ENCODE measurements at regions not wholly inside any gene's neighbourhood (a gene's known extent, or its start where the extent isn't known, plus 50 kb on each side); places are given as distances from the start of the nearest gene placed in this dataset.
A peak's percentile ranks its signal among the peaks of the same experiment; 100 is the strongest.

DNA sequence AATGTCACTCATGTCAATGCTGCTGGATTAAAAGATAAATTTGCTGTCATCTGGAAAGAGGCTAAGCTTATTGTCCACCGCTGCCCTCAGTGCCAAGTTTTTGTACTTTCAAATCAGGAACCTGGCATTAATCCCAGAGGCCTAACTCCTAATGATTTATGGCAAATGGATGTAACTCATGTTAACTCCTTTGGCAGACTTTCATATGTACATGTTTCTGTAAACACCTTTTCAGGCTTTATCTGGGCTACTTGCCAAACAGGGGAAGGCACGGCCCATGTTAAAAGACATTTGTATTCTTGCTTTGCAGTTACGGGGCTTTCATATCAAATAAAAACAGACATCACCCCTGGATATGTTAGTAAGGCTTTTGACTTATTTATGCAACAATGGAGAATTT is 608.0 kb upstream of the ACO1 start:
- FAIRE-seq (no peak), DNase-seq (ENCODE audit: low spot score) (no peak)

DNA sequence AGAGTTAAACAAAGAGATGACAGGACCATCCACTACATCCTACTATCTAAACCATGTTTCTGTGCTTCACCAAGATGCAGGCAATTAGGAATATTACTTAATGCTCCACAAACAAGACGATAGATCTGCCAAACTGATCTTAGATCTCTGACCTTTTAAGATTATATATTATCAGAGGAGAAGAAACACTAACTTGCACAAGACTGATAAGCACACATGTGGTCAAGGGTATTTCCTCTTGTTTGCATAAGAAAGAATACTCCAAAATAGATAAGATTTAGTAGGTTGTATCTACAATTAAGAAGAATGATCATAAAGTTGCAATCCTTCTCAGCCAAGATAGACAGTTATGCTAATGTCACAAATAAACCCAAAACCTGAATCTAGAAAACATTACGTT is 601.0 kb upstream of the ACO1 start:
- FAIRE-seq, result no peak
- no peak for DNase-seq (ENCODE audit: low spot score)

DNA sequence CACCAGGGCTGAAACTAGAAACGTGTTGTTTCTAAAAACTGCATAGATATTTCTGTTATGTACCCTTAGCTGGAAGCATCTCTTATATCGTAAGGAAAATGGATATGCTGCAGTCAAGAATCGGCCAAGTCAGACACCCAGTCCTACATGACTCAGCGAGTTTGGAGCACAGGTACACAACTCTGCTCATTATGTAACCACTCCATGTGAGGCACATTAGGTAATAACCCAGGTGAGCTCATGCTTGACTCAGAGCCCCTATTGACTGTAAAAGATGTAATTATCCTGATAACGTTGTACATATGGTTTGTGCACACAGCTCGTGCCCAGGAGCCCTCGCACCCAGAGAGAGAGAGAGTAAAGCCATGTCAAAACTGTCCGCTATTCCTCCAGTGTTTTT is 593.7 kb upstream of the ACO1 start:
- FAIRE-seq (no peak), DNase-seq (ENCODE audit: low spot score) (no peak)

DNA sequence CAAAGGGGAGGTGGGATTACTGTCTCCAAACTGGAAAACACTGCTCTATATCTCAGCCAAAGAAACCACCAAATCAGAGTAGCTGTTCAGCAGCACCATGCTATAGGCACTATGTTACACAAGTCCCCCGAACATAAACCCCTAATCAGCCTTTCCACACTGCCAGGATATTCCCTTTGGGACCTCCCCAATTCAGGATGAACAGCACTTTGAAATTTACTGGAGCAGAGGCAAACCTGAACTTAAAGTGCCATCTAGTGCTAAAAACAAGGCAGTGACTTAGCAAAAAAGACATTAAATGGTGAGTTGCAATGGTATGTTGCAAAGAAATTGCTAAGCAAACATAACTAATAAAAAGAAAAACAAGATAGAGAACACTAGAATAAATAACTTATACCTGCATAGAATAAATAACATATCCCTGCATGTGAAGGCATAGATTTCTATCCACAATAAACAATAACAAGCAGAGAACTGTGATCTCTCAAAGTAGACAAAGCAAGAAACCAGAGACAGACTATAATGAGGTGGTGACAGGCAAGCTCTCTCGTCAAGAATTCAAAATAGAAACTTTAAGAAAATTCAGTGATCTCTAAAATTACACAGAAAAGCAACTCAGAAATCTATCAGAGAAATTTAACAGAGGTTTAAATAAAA is 584.4 kb upstream of the ACO1 start:
- FAIRE-seq, result no peak

DNA sequence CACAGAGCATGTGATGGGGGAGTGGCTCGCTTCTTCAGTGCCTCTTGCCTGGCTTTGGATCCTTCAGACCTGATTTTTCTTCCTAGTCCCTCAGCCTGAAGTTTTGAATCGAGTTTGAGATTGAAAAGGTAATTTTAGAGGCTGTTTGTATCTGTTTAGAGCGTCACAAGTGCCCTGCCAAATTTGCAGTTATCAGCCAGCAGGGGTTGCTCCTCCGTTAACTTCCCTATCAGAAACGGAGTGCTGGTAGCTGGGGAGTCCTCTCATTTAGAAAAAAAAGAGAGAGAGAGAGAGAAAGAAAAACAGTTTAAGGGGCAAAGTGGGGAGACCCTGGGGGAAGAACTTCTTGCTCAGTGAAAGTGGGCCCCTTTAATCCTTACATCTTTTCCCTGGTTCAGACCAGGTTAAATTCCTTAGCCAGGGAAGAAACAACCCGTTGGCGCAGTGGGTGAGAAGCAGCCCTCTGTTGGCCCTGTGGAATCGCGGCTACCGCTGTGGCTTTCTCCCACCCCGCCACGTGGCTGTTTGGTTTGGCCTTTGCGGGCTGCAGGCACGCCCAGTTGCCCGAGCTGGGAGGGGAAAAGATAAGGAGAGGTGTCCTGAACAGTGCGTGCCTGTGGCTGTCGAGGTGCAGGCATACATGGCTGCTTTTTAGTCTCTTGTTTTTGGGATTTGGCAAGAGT is 576.7 kb upstream of the ACO1 start:
- FAIRE-seq, result no peak
- peak; percentile 33 for DNase-seq (ENCODE audit: low spot score)

More for the DNA sequence above, 584.4 kb upstream of the ACO1 start:
- DNase-seq (ENCODE audit: low spot score), result peak; percentile 38

DNA sequence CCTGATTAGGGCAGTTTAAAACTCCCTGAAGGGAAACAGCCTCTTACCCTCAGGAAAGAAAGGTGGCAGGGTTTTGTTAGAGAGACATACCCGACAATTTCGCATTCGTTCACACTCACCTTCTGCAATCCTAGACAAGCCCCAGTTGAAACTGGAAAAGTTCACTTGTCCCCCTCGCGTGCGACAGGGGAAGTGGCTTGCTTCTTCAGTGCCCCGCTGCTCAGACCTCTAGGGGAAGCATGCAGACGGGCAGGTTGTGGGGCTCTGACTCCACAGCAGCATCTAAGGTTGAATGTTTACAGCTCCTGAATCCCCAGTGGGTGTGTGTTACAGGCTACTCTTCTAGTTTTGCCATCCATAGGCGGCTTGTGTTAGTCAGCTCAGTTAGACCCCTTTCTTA is 575.7 kb upstream of the ACO1 start:
- FAIRE-seq, result no peak

DNA sequence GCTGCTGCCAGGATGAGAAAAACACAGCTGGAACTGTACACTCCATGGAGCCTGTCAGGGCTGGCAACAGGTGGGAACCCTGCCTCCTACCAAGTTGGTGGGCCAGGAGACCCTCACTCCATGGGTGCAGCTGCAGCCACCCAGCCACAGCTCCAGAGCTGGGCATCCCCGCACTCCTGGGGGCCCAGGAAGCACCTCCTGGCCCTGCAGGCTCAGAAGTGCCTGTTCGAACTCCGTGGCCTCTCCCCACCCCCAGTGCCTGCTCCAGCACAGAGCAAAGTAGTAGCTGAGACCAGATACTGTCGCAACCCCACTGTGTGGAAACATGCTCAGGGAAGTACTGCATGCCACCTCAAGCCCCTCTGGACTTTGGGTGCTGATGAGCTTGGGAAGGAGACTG is 564.0 kb upstream of the ACO1 start:
- DNase-seq (ENCODE audit: low spot score), result no peak
- no peak for FAIRE-seq

More for the DNA sequence above, 575.7 kb upstream of the ACO1 start:
- no peak for DNase-seq (ENCODE audit: low spot score)

DNA sequence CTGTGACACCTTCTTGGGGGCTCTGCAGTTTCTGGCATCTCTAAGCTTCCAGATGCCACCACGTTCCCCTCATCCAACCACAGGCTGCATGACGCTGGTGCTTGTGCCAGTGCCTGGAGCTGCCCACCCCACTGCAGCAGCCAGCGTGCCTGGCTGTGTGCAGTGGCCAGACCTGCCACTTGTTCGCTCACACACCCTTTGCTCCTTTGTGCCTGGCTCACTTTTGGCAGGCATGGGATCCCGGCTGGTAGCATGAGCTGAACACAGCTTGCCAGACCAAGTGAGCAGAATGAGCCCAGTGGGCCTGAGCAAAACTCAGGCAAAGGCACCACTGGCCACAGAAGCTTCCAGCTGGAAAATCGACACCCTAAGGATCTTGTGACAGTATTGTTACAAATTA is 562.9 kb upstream of the ACO1 start:
- no peak for DNase-seq (ENCODE audit: low spot score)
- no peak for FAIRE-seq

DNA sequence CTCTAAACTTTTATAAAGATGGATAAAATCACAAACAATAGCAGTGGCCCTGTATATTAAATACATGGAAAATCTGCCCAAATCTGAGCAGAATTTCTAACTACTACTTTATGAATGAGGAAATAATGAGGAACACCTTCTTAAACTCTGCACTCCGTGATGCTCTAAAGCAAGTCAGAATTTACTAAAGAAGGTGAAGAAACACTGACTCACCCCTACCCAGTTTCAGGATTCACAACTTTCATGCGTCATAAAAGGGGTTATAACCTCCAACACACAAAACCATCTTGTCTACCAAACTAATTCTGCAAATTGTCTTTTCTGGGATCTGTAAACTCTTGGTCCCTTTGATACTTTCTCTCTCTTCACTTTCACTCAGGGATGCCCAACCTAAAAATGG is 561.1 kb upstream of the ACO1 start:
- FAIRE-seq (no peak), DNase-seq (ENCODE audit: low spot score) (no peak)

DNA sequence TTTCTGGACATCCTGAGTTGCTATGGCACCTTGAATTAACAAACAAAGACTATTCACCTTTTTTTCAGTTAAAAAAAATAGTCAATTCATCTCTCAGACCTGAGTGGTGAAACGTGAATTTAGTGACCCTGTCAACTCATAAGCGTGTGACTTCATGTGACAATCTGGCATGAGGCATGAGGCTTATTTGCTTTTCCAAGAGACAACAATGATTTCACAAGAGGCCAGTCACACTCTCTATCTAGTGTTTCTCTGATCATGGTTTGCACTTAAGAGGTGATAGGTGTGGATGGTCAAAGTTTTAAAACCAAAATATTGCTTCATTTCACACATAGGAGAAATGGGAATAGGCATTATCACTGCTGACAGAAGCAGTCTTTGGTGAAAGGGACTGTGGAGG is 559.6 kb upstream of the ACO1 start:
- no peak for FAIRE-seq
- DNase-seq (ENCODE audit: low spot score), result no peak

DNA sequence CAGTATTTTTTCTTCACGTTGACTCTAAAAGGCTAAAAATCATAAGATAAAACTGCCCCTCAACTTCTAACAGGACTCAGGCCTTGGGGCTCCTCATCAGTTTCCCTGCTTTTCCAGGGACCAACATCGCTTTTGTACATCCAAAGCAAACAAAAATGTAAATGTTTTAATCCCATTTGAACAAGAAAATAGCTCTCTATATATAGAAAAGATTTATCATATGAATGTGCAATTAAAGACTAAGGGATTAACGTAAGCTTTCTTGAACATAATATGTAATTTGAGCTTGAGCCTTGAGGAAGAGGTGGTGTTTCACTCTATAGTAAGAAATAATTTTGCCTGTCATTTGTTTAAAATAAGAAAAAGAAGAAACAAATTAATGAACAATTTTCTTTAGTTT is 547.2 kb upstream of the ACO1 start:
- no peak for DNase-seq (ENCODE audit: low spot score)
- FAIRE-seq, result no peak

DNA sequence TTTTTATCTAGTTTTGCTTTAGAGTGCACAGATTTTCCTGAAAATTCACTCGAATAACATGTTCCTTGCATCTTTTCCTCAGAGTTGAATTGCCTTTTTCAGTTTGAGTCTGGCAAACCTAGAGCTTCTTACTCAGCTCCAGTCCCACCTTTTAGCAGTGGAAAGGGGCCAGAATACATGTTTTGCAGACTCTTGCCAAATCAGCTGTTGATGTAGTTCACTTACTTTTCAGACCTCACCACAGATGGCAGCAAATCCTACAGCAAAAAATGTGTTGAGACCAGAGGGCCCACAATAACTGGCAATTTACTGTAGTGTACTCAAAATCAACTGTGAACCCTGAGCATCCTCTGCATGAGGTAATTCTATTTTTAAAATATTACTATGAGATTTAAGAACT is 545.2 kb upstream of the ACO1 start:
- no peak for DNase-seq (ENCODE audit: low spot score)
- FAIRE-seq, result no peak

DNA sequence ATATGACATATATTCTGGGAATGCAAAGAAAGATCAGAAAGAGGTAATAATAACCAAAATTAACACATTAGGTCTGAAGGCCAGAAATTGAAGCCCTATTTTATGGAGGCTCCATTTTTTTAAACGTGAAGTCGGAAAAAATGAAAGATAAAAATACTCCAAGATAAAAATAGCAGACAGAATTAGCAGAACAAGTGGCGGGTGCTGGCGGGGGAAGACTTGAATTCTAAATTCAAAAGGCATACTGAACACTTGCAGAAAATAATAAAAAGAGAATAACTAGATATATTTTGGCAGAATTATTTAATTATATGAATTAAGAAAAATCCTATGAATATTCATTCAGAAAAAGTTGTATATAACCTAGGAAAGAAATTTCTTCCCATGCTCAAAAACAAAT is 543.7 kb upstream of the ACO1 start:
- no peak for FAIRE-seq
- no peak for DNase-seq (ENCODE audit: low spot score)

DNA sequence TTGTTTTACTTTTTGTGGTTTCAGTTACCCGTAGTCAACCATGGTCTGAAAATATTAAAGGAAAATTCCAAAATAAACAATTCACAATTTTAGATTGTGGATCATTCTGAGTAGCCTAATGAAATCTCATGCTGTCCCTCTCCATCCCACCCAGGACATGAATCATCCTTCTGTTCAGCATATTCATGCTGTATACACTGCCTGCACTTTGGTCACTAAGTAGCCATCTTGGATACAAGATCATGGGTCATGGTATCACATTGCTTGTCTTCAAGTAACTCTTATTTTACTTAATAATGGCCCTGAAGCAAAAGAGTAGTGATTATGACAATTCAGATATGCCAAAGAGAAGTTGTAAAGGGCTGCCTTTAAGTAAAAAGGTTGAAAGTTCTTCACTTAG is 536.5 kb upstream of the ACO1 start:
- FAIRE-seq, result no peak
- no peak for DNase-seq (ENCODE audit: low spot score)

DNA sequence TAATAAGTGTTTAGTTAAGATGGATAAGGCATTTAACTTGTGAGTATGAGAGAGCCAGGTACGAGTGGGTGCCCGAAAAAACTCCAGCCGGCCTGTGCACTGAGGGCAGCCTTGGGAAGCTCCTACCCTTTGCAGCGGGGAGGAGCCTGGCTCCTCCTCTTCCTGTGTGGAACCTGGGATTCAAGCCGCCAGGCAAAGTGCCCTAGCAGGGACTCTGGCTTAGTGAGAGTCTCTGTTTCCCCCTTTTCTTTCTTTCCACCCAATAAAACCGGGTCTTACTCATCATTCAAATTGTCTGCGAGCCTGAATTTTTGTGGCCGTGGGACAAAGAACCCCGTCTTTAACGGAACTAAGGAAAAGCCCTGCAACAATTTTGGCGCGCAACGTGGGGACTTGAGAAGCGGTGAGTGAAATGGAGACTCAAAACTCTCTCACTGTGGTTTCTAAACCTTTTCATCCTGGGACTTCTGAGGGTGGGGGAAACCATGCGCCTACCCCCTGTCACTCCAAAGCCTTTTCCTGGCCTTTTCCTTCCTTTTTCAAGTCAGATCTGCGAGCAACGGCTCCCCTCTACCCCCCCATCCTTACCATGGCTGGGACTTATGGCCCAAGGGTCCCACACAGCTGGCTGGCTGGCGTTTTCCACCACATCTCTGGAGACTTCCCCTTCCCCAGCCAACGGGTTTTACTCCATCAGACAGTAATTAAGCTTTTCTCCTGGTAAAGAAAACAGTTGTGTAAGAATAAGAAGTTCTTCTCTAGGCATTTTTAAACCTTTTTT is 535.7 kb upstream of the ACO1 start:
- DNase-seq (ENCODE audit: low spot score), result peak; percentile 72
- FAIRE-seq, result peak; percentile 68

DNA sequence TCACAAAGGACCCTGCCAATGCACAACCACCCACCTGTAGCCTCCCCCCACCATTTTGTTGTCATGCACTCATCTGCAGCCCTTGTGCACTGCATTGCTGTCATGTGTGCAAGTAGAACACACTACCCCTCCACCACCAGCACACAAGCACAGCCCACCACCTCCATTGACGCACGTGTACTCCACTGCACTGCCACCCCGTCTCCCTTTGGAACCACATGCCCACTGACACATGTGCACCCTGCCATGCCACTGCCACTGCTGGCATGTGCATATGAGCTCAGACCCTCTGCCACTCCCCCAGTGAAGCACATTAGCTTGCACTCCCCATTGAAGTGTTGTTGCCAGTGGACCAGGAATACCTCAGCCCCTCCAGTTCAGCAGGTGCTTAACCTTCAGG is 530.3 kb upstream of the ACO1 start:
- DNase-seq (ENCODE audit: low spot score) (no peak), FAIRE-seq (peak; percentile 42)

DNA sequence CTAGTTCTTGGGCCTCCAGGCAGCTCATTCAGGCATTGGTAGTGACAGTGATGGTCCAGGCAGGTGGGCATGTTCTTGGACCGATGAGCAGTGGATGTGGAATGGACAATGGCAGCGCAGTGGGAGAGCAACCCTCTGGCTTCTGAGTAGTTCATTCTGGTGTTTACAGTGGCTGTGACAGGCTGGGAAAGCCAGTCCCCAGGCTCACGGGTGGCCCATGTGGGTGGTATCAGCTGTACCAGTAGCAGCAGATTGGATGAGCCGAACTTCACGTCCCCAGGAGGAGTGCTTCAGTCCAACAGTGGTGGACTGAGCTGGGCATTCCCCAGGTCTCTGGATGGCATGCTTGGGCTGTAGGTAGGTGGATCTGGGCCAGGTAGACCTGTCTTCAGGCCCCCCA is 515.6 kb upstream of the ACO1 start:
- no peak for FAIRE-seq

DNA sequence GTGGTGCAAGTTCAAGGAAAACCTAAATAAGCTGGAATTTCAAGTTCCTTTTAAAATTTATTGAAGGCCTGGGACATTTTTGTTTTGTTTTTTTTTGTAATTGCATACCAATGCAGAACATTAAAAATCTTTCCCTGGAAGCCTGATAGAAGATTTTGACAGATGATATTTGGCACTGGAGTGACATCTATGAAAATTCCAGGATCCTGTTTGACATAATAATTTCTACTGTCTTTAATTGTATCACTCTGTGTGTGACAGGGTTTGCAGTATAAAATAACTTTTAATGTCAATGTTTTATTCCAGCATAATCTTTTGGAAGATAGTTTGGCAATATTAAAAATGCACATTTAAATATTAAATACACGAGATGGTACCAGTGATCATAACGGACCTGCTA is 514.2 kb upstream of the ACO1 start:
- no peak for DNase-seq (ENCODE audit: low spot score)
- FAIRE-seq, result no peak

More for the DNA sequence above, 515.6 kb upstream of the ACO1 start:
- no peak for DNase-seq (ENCODE audit: low spot score)

DNA sequence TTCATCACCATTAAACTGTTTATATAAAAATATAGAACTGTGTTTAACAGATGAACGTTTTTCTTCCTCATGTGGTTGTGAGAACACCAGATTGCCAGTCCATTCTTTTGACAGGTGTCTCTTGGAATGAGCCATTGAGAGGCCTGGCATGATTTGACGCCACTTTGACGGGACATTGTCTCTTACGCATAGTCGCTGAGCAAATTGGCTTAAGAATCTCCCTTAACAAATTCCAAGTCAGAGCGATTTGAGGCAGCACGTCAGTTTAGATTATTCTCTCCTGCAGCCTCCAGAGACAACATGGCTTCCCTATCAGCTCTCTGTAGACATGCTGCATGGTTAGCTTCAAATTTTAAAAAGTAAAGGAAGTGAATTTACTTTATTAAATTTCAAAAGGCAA is 510.7 kb upstream of the ACO1 start:
- DNase-seq (ENCODE audit: low spot score) (no peak), FAIRE-seq (no peak)

DNA sequence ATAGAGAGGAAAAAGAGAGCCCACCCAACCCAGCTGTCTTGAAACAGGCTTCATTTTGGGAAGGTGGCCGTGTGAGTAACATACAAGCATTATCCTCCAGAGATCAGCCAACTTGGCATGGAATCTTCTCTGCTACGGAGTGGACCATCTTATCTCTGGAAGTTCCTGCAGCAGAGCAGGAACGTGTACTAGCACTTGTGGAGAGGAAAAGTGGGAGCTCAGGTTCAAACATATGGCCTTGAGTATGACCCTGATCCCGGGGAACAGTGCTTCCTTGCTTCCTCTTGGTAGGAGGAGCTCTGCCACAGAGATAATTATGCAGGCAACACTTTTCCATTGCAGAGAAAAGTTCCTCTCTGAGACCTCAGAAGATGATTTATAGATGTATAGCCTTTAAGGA is 490.4 kb upstream of the ACO1 start:
- FAIRE-seq, result no peak

DNA sequence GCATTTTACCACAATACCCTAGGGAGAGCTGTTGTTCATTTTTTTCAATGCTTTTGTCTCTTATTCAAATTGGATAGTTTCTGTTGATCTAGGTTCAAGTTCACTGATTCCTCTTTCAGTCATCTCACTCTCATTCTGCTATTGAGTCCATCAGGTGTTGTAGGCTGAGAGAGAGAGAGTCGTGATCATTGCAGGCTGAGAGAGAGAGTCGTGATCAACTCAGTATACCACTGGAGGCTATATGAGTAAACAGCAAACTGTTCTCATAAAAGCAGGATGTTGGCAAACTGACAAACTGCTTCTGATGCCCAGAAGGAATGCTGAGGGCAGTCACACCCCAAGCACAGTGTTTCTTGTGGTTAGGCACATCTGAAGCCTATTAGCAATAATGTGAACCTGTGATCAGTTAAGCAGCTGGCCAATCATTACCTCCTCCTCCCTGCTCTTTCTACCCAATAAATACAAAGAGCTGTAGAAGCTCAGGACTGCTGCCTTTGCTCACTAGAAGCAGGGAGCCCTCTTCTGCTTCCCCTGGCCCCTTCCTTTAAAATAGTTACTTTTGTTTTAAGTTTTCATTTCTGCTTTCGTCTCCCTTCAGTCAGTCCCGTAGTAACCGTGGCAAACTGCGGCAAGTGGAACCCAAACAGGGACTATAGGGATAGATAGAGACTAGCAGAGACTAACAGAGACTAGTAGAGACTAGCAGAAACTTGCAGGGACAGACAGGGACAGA is 476.1 kb upstream of the ACO1 start:
- peak; percentile 44 for DNase-seq (ENCODE audit: low spot score)
- FAIRE-seq, result peak; percentile 58

More for the DNA sequence above, 490.4 kb upstream of the ACO1 start:
- no peak for DNase-seq (ENCODE audit: low spot score)

All from urothelium cell line (cell line).